IMR-90 (cell line): ENCODE measurements at regions not wholly inside any gene's neighbourhood (a gene's known extent, or its start where the extent isn't known, plus 50 kb on each side); places are given as distances from the start of the nearest gene placed in this dataset.

ENCODE experiments used
- ATAC-seq: fragments of 200-7000 bp; cut with Tn5 transposase; 2 replicates; pipeline ENCODE4 v1.9.1; 2020; ENCODE audit warnings: low read depth, mild to moderate bottlenecking, moderate library complexity
- BruUV-seq: library from RNA; stranded (reverse); fragments of 400-500 nt; replicated peaks from 2 replicates; lab custom pipeline; 2021; lab: Mats Ljungman, UMichigan
- CTCF ChIA-PET: fragments of 300-600 bp; formaldehyde crosslinking; extraction: SDS; loops from one replicate; lab custom pipeline; 2021; ENCODE audit warnings: antibody characterized with exemption; lab: Yijun Ruan, JAX
- POLR2A ChIA-PET: fragments of 300-600 bp; sonication (Branson Sonifier 250); formaldehyde crosslinking; loops from one replicate; lab custom pipeline; 2022; ENCODE audit warnings: antibody characterized with exemption; ENCODE audit not compliant: unreplicated experiment; lab: Charles Lee
- DNase-seq: peaks from one replicate; pipeline ENCODE4 v3.0.0; 2013
- H2AFZ ChIP-seq: replicated peaks from 2 replicates; pipeline ENCODE3; 2013; ENCODE audit warnings: low read length, mild to moderate bottlenecking; ENCODE audit not compliant: poor library complexity
- H2AK5ac ChIP-seq: 2 replicates; pipeline ENCODE4 v1.6.1; 2013; ENCODE audit warnings: low read depth, low read length, inconsistent platforms
- H2AK9ac ChIP-seq: replicated peaks from 2 replicates; pipeline ENCODE3; 2013; ENCODE audit warnings: mild to moderate bottlenecking, low read depth, low read length, moderate library complexity; ENCODE audit not compliant: poor library complexity
- H2BK120ac ChIP-seq: 2 replicates; pipeline ENCODE4 v1.6.1; 2013; ENCODE audit warnings: low read depth, low read length, inconsistent platforms
- H2BK15ac ChIP-seq: 3 replicates; pipeline ENCODE4 v1.6.1; 2013; ENCODE audit warnings: low read depth, low read length, inconsistent platforms
- H2BK20ac ChIP-seq: 2 replicates; pipeline ENCODE4 v1.6.1; 2013; ENCODE audit warnings: low read depth, mild to moderate bottlenecking, inconsistent platforms, low read length, moderate library complexity
- H2BK5ac ChIP-seq: 2 replicates; pipeline ENCODE4 v1.6.1; 2013; ENCODE audit warnings: mild to moderate bottlenecking, low read depth, low read length, inconsistent platforms; ENCODE audit not compliant: poor library complexity, severe bottlenecking
- H3K14ac ChIP-seq: replicated peaks from 2 replicates; pipeline ENCODE4 v1.6.1; 2013; ENCODE audit warnings: low read depth, low read length, inconsistent platforms
- H3K18ac ChIP-seq: 2 replicates; pipeline ENCODE4 v1.6.1; 2013; ENCODE audit warnings: low read depth, low read length, control low read depth
- H3K23ac ChIP-seq: 2 replicates; pipeline ENCODE4 v1.6.1; 2013; ENCODE audit warnings: low read depth, low read length, inconsistent platforms
- H3K27ac ChIP-seq: 2 replicates; pipeline ENCODE4 v1.5.1; 2013; ENCODE audit warnings: mild to moderate bottlenecking, control low read depth, low read length; ENCODE audit not compliant: insufficient read depth
- H3K27me3 ChIP-seq: 2 replicates; pipeline ENCODE4 v1.6.1; 2013; ENCODE audit warnings: low read length; ENCODE audit not compliant: control insufficient read depth, insufficient read depth
- H3K36me3 ChIP-seq: 2 replicates; pipeline ENCODE4 v1.6.1; 2013; ENCODE audit warnings: low read length, mixed read lengths; ENCODE audit not compliant: control insufficient read depth, insufficient read depth
- H3K4ac ChIP-seq: 2 replicates; pipeline ENCODE4 v1.6.1; 2013; ENCODE audit warnings: low read depth, low read length, inconsistent platforms
- H3K4me1 ChIP-seq: 2 replicates; pipeline ENCODE4 v1.6.1; 2013; ENCODE audit warnings: low read length, mixed read lengths; ENCODE audit not compliant: control insufficient read depth, insufficient read depth
- H3K4me2 ChIP-seq: 2 replicates; pipeline ENCODE4 v1.6.1; 2013; ENCODE audit warnings: low read depth, mild to moderate bottlenecking, control low read depth, low read length, moderate library complexity
- H3K4me3 ChIP-seq: 2 replicates; pipeline ENCODE4 v1.5.1; 2013; ENCODE audit warnings: low read depth, mild to moderate bottlenecking, control low read depth, low read length, moderate library complexity; ENCODE audit not compliant: insufficient read depth
- H3K56ac ChIP-seq: 2 replicates; pipeline ENCODE4 v1.6.1; 2013; ENCODE audit warnings: low read length, inconsistent platforms; ENCODE audit not compliant: insufficient read depth; ENCODE audit errors: extremely low read depth
- H3K79me1 ChIP-seq, 2 experiments: 2 replicates each; pipeline ENCODE4 v1.6.1; 2013; ENCODE audit warnings: low read length in 2 of 2, inconsistent platforms in 1 of 2, low read depth in 1 of 2
- H3K9ac ChIP-seq: 2 replicates; pipeline ENCODE4 v1.6.1; 2013; ENCODE audit warnings: low read depth, low read length, control low read depth
- H3K9me1 ChIP-seq: 2 replicates; pipeline ENCODE4 v1.6.1; 2013; ENCODE audit warnings: low read length, inconsistent platforms; ENCODE audit not compliant: insufficient read depth
- H3K9me3 ChIP-seq: 2 replicates; pipeline ENCODE4 v1.6.1; 2013; ENCODE audit warnings: low read length; ENCODE audit not compliant: control insufficient read depth, insufficient read depth
- H4K20me1 ChIP-seq: 2 replicates; pipeline ENCODE4 v1.6.1; 2013; ENCODE audit warnings: low read length, inconsistent platforms; ENCODE audit not compliant: insufficient read depth
- H4K5ac ChIP-seq: 2 replicates; pipeline ENCODE4 v1.6.1; 2013; ENCODE audit warnings: mild to moderate bottlenecking, low read depth, low read length, control low read depth
- H4K8ac ChIP-seq, 2 experiments: 2 replicates each; pipeline ENCODE4 v1.6.1; 2013; ENCODE audit warnings: low read depth in 2 of 2, low read length in 2 of 2, control low read depth in 1 of 2, inconsistent platforms in 1 of 2
- H4K91ac ChIP-seq: 2 replicates; pipeline ENCODE4 v1.6.1; 2013; ENCODE audit warnings: low read depth, low read length, inconsistent platforms; ENCODE audit not compliant: insufficient read depth
- CHD1 ChIP-seq: IDR thresholded peaks from 2 replicates; pipeline ENCODE4 v1.6.1; 2012; ENCODE audit warnings: low read depth, low read length, improper control_type of control experiment
- POLR2A ChIP-seq: IDR thresholded peaks from 2 replicates; pipeline ENCODE4 v1.6.1; 2012; ENCODE audit warnings: mild to moderate bottlenecking, low read depth, low read length
- RAD21 ChIP-seq: IDR thresholded peaks from 2 replicates; pipeline ENCODE4 v1.6.1; 2012; ENCODE audit warnings: low read length, improper control_type of control experiment
- WGBS, 2 experiments: methylation state at CpG; one replicate each; pipeline versions ENCODE4 v1.1.5 to v1.1.7; 2013; ENCODE audit warnings: missing lambda C conversion rate in 2 of 2; ENCODE audit not compliant: insufficient read length in 1 of 2; ENCODE audit errors: extremely low coverage in 2 of 2; 5-methylcytosine and 5-hydroxymethylcytosine counted together
- dilution Hi-C: fragments of 300-500 bp; cut with HindIII; formaldehyde crosslinking; loops from one replicate; pipeline ENCODE4 v1.14.3; 2018; ENCODE audit warnings: low sequenced_read_pairs; ENCODE audit not compliant: unreplicated experiment
- in situ Hi-C: fragments of 300-500 bp; cut with MboI; formaldehyde crosslinking; loops from 3 replicates; pipeline ENCODE4 v1.14.3; 2019; ENCODE audit warnings: low sequenced_read_pairs, inconsistent platforms, mixed read lengths
- intact Hi-C: fragments of 100-400 bp; cut with micrococcal nuclease; formaldehyde crosslinking; loops from 2 replicates; pipeline ENCODE4 v1.10.0; 2022

DNA sequence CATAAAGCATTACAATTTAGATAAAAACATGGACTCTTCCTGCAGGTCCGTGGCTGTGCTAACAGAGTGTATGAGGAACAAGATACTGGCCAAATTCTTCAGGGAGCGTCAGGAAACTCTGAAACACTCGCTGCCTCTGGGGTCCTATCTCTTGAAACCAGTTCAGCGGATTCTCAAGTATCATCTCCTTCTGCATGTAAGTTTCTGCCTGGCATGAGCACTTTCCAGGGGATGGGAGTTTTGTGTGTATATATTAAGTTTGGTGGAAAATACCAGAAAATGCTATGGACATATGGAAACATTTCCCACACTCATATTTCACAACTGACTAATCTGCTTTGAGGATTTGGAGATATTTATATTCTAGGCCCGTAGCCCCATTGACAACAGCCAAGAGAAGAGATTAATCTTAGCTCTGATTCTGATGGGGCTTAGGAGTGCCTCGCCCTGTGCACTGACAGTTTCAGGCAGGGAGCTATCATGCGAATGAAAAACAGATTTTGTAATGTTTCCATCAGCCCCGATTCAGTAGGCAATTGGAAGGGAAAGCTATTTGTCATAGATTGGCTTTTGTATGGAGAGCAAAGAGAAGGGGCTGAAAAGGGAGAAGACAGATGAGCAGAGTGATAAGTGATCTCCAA is 64.7 kb upstream of the MTHFD1L start:
- H4K91ac ChIP-seq, result no peak overlapping the region
- no peak overlapping the region for H3K4ac ChIP-seq
- DNase-seq (peak; percentile 26), ATAC-seq (peak; percentile 71)
- no peaks in the 10 kb centered on the region for H4K20me1 ChIP-seq
- H2AK9ac ChIP-seq, result no peak overlapping the region
- 0 out of 2 replicates have a peak overlapping the region, but pooled peaks have one; percentile 41 for H3K4me2 ChIP-seq
- intact Hi-C loops (no loop called here), dilution Hi-C loops (no loop called here), in situ Hi-C loops (no loop called here)
- H3K23ac ChIP-seq, result no peak overlapping the region
- CTCF ChIA-PET, result interaction anchor here (1.1 kb wide), 1 partner anchor 15 kb away, joined by 3 read pairs; no protein-coding TSS in a partner anchor
- no peaks in the 10 kb centered on the region for H3K27me3 ChIP-seq
- no peaks in the 10 kb centered on the region for H3K79me1 ChIP-seq
- H3K18ac ChIP-seq, result no peak overlapping the region
- TF ChIP-seq RAD21, result no peak
- no peak for TF ChIP-seq POLR2A
- TF ChIP-seq CHD1, result no peak
- 0 out of 2 replicates have a peak, but pooled peaks cover 1% of the 10 kb centered on the region for H3K36me3 ChIP-seq
- H3K56ac ChIP-seq, result no peak overlapping the region
- no peak overlapping the region for H2BK20ac ChIP-seq
- H3K14ac ChIP-seq, result no peak overlapping the region
- no peak overlapping the region for H4K5ac ChIP-seq
- H3K4me3 ChIP-seq, result no peak overlapping the region
- H2AFZ ChIP-seq, result no peak overlapping the region
- H3K9me1 ChIP-seq, result no peaks in the 10 kb centered on the region
- no peak overlapping the region for H2BK120ac ChIP-seq
- no peak overlapping the region for H2BK5ac ChIP-seq
- no peak overlapping the region for H4K8ac ChIP-seq
- no TSS peak for BruUV-seq
- H3K27ac ChIP-seq, result no peak overlapping the region
- no peak overlapping the region for H3K9ac ChIP-seq
- no peak overlapping the region for H2AK5ac ChIP-seq
- no peak overlapping the region for H2BK15ac ChIP-seq
- H3K4me1 ChIP-seq, result no peaks in the 10 kb centered on the region; the same call in 1 of the 2 replicates
- POLR2A ChIA-PET, result interaction anchor here (0.5 to 0.6 kb wide), 2 partner anchors 9 to 14 kb away, joined by 3 read pairs; no protein-coding TSS in a partner anchor
- 60% methylated on average over 1 of the region's 8 CpGs; no CpG with 5 or more reads in 1 of the 2 experiments for WGBS, 2 experiments
- H3K9me3 ChIP-seq, result no peaks in the 10 kb centered on the region
